ENCODE measurements at regions not wholly inside any gene's neighbourhood (a gene's known extent, or its start where the extent isn't known, plus 50 kb on each side); places are given as distances from the start of the nearest gene placed in this dataset.

- Histone ChIP-seq H3K4me1 (ENCODE audit: control insufficient read depth, extremely low read depth, insufficient read depth, low read length) (no peaks in the 10 kb centered on the region), H3K36me3 (ENCODE audit: control insufficient read depth, insufficient read depth, low read length) (no peaks in the 10 kb centered on the region), H3K9ac (ENCODE audit: insufficient read depth, low read length) (no peak overlapping the region), H3K27ac (ENCODE audit: insufficient read depth, low read length) (no peak overlapping the region), H3K27me3 (ENCODE audit: control insufficient read depth, insufficient read depth, low read length) (no peaks in the 10 kb centered on the region), H3K4me2 (ENCODE audit: extremely low read depth, insufficient read depth, low read length) (no peak overlapping the region), H4K20me1 (ENCODE audit: control insufficient read depth, extremely low read depth, insufficient read depth, low read length) (no peaks in the 10 kb centered on the region), H3K79me2 (ENCODE audit: control insufficient read depth, insufficient read depth, low read length) (no peaks in the 10 kb centered on the region), H3K9me3 (ENCODE audit: control insufficient read depth, insufficient read depth, low read depth, low read length) (no peaks in the 10 kb centered on the region), H2AFZ (ENCODE audit: low read length) (no peak overlapping the region), H3K4me3 (replicated peaks in 1 of 4; ENCODE audit: control extremely low read depth in 1 of 4, insufficient read depth in 1 of 4, low read depth in 3 of 4, low read length in 4 of 4) (no peak overlapping the region)
- DNase-seq (ENCODE audit: low read depth in 2 of 2), result no peak
- TF ChIP-seq EZH2 (IDR thresholded peaks at IDR 0.05; ENCODE audit: low read length, missing control alignments) (no peak), CTCF (conservative IDR thresholded peaks at IDR 0.05 in 1 of 2, IDR thresholded peaks at IDR 0.05 in 1 of 2; ENCODE audit: low read depth in 1 of 2, low read length in 2 of 2) (no peak)
These were observed 102.4 kb upstream of the ZDHHC15 start for GRCh38 chrX:75625232-75625631.

- TF ChIP-seq CTCF (conservative IDR thresholded peaks at IDR 0.05 in 1 of 2, IDR thresholded peaks at IDR 0.05 in 1 of 2; ENCODE audit: low read depth in 1 of 2, low read length in 2 of 2) (no peak), EZH2 (IDR thresholded peaks at IDR 0.05; ENCODE audit: low read length, missing control alignments) (no peak)
- H4K20me1 ChIP-seq (ENCODE audit: control insufficient read depth, extremely low read depth, insufficient read depth, low read length), result no peaks in the 10 kb centered on the region
- no peak overlapping the region for H3K4me3 ChIP-seq (replicated peaks in 1 of 4; ENCODE audit: control extremely low read depth in 1 of 4, insufficient read depth in 1 of 4, low read depth in 3 of 4, low read length in 4 of 4)
- H3K79me2 ChIP-seq (ENCODE audit: control insufficient read depth, insufficient read depth, low read length), result no peaks in the 10 kb centered on the region
- H3K27ac ChIP-seq (ENCODE audit: insufficient read depth, low read length), result no peak overlapping the region
- H3K27me3 ChIP-seq (ENCODE audit: control insufficient read depth, insufficient read depth, low read length), result no peaks in the 10 kb centered on the region
- H3K4me1 ChIP-seq (ENCODE audit: control insufficient read depth, extremely low read depth, insufficient read depth, low read length), result no peaks in the 10 kb centered on the region
- H3K4me2 ChIP-seq (ENCODE audit: extremely low read depth, insufficient read depth, low read length), result no peak overlapping the region
- no peaks in the 10 kb centered on the region for H3K36me3 ChIP-seq (ENCODE audit: control insufficient read depth, insufficient read depth, low read length)
- DNase-seq (ENCODE audit: low read depth in 2 of 2), result no peak
- H3K9me3 ChIP-seq (ENCODE audit: control insufficient read depth, insufficient read depth, low read depth, low read length), result no peaks in the 10 kb centered on the region
- no peak overlapping the region for H2AFZ ChIP-seq (ENCODE audit: low read length)
- H3K9ac ChIP-seq (ENCODE audit: insufficient read depth, low read length), result no peak overlapping the region
These were observed 100.7 kb upstream of the ZDHHC15 start for GRCh38 chrX:75623535-75623934.

GRCh38 chrX:75609406-75609805, 86.6 kb upstream of the ZDHHC15 start:
- H3K4me2 ChIP-seq (ENCODE audit: extremely low read depth, insufficient read depth, low read length), result no peak overlapping the region
- H3K27me3 ChIP-seq (ENCODE audit: control insufficient read depth, insufficient read depth, low read length), result no peaks in the 10 kb centered on the region
- no peaks in the 10 kb centered on the region for H3K4me1 ChIP-seq (ENCODE audit: control insufficient read depth, extremely low read depth, insufficient read depth, low read length)
- no peak overlapping the region for H3K27ac ChIP-seq (ENCODE audit: insufficient read depth, low read length)
- no peak overlapping the region for H3K4me3 ChIP-seq (replicated peaks in 1 of 4; ENCODE audit: control extremely low read depth in 1 of 4, insufficient read depth in 1 of 4, low read depth in 3 of 4, low read length in 4 of 4)
- H3K79me2 ChIP-seq (ENCODE audit: control insufficient read depth, insufficient read depth, low read length), result no peaks in the 10 kb centered on the region
- no peaks in the 10 kb centered on the region for H4K20me1 ChIP-seq (ENCODE audit: control insufficient read depth, extremely low read depth, insufficient read depth, low read length)
- H3K9me3 ChIP-seq (ENCODE audit: control insufficient read depth, insufficient read depth, low read depth, low read length), result no peaks in the 10 kb centered on the region
- H3K36me3 ChIP-seq (ENCODE audit: control insufficient read depth, insufficient read depth, low read length), result no peaks in the 10 kb centered on the region
- H2AFZ ChIP-seq (ENCODE audit: low read length), result no peak overlapping the region
- no peak for TF ChIP-seq CTCF (conservative IDR thresholded peaks at IDR 0.05 in 1 of 2, IDR thresholded peaks at IDR 0.05 in 1 of 2; ENCODE audit: low read depth in 1 of 2, low read length in 2 of 2)
- no peak for TF ChIP-seq EZH2 (IDR thresholded peaks at IDR 0.05; ENCODE audit: low read length, missing control alignments)
- H3K9ac ChIP-seq (ENCODE audit: insufficient read depth, low read length), result no peak overlapping the region
- DNase-seq (ENCODE audit: low read depth in 2 of 2), result no peak
